Keratinocyte (primary cell): ENCODE measurements at regions not wholly inside any gene's neighbourhood (a gene's known extent, or its start where the extent isn't known, plus 50 kb on each side); places are given as distances from the start of the nearest gene placed in this dataset.

Experiments
- DNase-seq: peaks from one replicate; pipeline ENCODE4 v3.0.0-alpha.2; 2011; ENCODE audit warnings: low read depth, missing footprints, low spot score
- FAIRE-seq: peaks from 2 replicates; lab custom pipeline; 2011; peaks lifted over from hg19 to GRCh38; lab: Jason Lieb, UNC
- H2AFZ ChIP-seq: 2 replicates; pipeline ENCODE4 v1.6.0; 2012; ENCODE audit warnings: low read length, control low read depth, inconsistent platforms; ENCODE audit not compliant: control insufficient read depth
- H3K27ac ChIP-seq: 2 replicates; pipeline ENCODE4 v1.5.1; 2011; ENCODE audit warnings: low read length; ENCODE audit not compliant: control insufficient read depth, insufficient read depth
- H3K27me3 ChIP-seq: 3 replicates; pipeline ENCODE4 v1.6.0; 2011; ENCODE audit warnings: low read length; ENCODE audit not compliant: control insufficient read depth, insufficient read depth; ENCODE audit errors: extremely low read depth
- H3K36me3 ChIP-seq, 2 experiments: 2 replicates in 1 of 2; 3 replicates in 1 of 2; pipeline ENCODE4 v1.5.1; 2011; ENCODE audit warnings: low read length in 2 of 2, mild to moderate bottlenecking in 1 of 2; ENCODE audit not compliant: control insufficient read depth in 2 of 2, insufficient read depth in 2 of 2; ENCODE audit errors: extremely low read depth in 1 of 2
- H3K4me1 ChIP-seq: 3 replicates; pipeline ENCODE4 v1.5.1; 2011; ENCODE audit warnings: low read length; ENCODE audit not compliant: control insufficient read depth, insufficient read depth; ENCODE audit errors: extremely low read depth
- H3K4me2 ChIP-seq: 3 replicates; pipeline ENCODE4 v1.6.0; 2011; ENCODE audit warnings: low read depth, low read length; ENCODE audit not compliant: control insufficient read depth, insufficient read depth; ENCODE audit errors: extremely low read depth
- H3K4me3 ChIP-seq, 3 experiments: fragments of 200-600 bp in 1 of 3; sonication (generic) in 1 of 3; 2 replicates in 2 of 3; 3 replicates in 1 of 3; pipeline ENCODE4 v1.5.1; 2011 to 2016; ENCODE audit warnings: low read length in 3 of 3, mild to moderate bottlenecking in 3 of 3, control low read depth in 2 of 3, inconsistent platforms in 1 of 3, low read depth in 1 of 3, mixed read lengths in 1 of 3, mixed run types in 1 of 3, moderate library complexity in 1 of 3; ENCODE audit not compliant: control insufficient read depth in 2 of 3, insufficient read depth in 2 of 3; ENCODE audit errors: extremely low read depth in 1 of 3
- H3K79me2 ChIP-seq: 2 replicates; pipeline ENCODE4 v1.6.0; 2012; ENCODE audit warnings: low read length; ENCODE audit not compliant: control insufficient read depth, insufficient read depth
- H3K9ac ChIP-seq: 3 replicates; pipeline ENCODE4 v1.6.0; 2011; ENCODE audit warnings: low read length; ENCODE audit not compliant: control insufficient read depth, insufficient read depth; ENCODE audit errors: extremely low read depth
- H3K9me1 ChIP-seq: 3 replicates; pipeline ENCODE4 v1.6.0; 2011; ENCODE audit warnings: low read length; ENCODE audit not compliant: control insufficient read depth, insufficient read depth; ENCODE audit errors: extremely low read depth
- H3K9me3 ChIP-seq: 2 replicates; pipeline ENCODE4 v1.5.1; 2012; ENCODE audit warnings: low read depth, low read length; ENCODE audit not compliant: control insufficient read depth
- H4K20me1 ChIP-seq: 3 replicates; pipeline ENCODE4 v1.6.0; 2011; ENCODE audit warnings: low read length; ENCODE audit not compliant: control insufficient read depth, insufficient read depth; ENCODE audit errors: extremely low read depth
- EZH2 ChIP-seq: IDR thresholded peaks from one replicate; pipeline ENCODE4 v1.6.1; 2012; ENCODE audit warnings: inconsistent platforms, mild to moderate bottlenecking, low read length, moderate library complexity
- dilution Hi-C: fragments of 300-500 bp; cut with MboI; formaldehyde crosslinking; loops from one replicate; pipeline ENCODE4 v1.7.0; 2020; ENCODE audit warnings: low sequenced_read_pairs; ENCODE audit not compliant: extremely low pct_ligation_motif_present
- TF ChIP-seq, protein P1 (sequence below), 3 experiments: IDR thresholded peaks in 1 of 3; conservative IDR thresholded peaks in 1 of 3; optimal IDR thresholded peaks in 1 of 3; 2 replicates in 2 of 3; 3 replicates in 1 of 3; pipeline versions ENCODE3 to v1.5.1; 2011; ENCODE audit warnings: low read length in 3 of 3, mild to moderate bottlenecking in 3 of 3, moderate library complexity in 2 of 3, control low read depth in 1 of 3, inconsistent platforms in 1 of 3; ENCODE audit not compliant: insufficient read depth in 2 of 3; ENCODE audit errors: extremely low read depth in 1 of 3

GRCh38 chr4:69026974-69027373 lies 69.3 kb upstream of the UGT2B7 start:
- DNase-seq (no peak), FAIRE-seq (no peak)
- H3K36me3 ChIP-seq, result no peaks in the 10 kb centered on the region
- no peak overlapping the region for H3K4me2 ChIP-seq
- no peaks in the 10 kb centered on the region for H3K4me1 ChIP-seq
- no peak overlapping the region for H2AFZ ChIP-seq
- H3K27ac ChIP-seq, result no peak overlapping the region
- no peak for TF ChIP-seq EZH2
- TF ChIP-seq, protein P1, sequence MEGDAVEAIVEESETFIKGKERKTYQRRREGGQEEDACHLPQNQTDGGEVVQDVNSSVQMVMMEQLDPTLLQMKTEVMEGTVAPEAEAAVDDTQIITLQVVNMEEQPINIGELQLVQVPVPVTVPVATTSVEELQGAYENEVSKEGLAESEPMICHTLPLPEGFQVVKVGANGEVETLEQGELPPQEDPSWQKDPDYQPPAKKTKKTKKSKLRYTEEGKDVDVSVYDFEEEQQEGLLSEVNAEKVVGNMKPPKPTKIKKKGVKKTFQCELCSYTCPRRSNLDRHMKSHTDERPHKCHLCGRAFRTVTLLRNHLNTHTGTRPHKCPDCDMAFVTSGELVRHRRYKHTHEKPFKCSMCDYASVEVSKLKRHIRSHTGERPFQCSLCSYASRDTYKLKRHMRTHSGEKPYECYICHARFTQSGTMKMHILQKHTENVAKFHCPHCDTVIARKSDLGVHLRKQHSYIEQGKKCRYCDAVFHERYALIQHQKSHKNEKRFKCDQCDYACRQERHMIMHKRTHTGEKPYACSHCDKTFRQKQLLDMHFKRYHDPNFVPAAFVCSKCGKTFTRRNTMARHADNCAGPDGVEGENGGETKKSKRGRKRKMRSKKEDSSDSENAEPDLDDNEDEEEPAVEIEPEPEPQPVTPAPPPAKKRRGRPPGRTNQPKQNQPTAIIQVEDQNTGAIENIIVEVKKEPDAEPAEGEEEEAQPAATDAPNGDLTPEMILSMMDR (optimal IDR thresholded peaks at IDR 0.05 in 1 of 3, IDR thresholded peaks at IDR 0.05 in 1 of 3, conservative IDR thresholded peaks at IDR 0.05 in 1 of 3; ENCODE audit: extremely low read depth in 1 of 3, insufficient read depth in 2 of 3, low read length in 3 of 3), result no peak
- no peaks in the 10 kb centered on the region for H3K27me3 ChIP-seq
- dilution Hi-C loops, result no loop called here
- no peaks in the 10 kb centered on the region for H3K79me2 ChIP-seq
- H3K9me1 ChIP-seq, result no peaks in the 10 kb centered on the region
- H3K9ac ChIP-seq, result no peak overlapping the region
- H4K20me1 ChIP-seq, result no peaks in the 10 kb centered on the region
- no peaks in the 10 kb centered on the region for H3K9me3 ChIP-seq
- no peak overlapping the region for H3K4me3 ChIP-seq

DNA sequence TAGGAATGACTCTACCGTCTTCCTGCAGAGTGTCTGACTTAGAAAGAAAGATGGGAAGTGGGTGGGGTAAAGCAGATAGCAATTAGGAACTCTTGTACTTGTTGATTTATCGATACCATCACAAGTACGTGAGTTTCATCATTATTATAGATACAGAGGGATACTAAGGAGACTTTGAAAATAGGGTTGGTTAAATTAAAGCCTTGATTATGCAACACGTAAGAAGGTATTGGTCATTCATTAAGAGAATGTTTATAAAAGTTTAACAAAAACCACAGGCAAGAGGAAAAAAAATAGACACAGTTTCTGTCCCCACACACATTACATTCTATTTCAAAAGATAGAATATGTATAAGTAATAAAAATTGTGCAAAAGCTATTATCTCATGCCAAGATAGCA lies 65.9 kb upstream of the UGT2B7 start:
- H3K27me3 ChIP-seq, result no peaks in the 10 kb centered on the region
- FAIRE-seq (no peak), DNase-seq (no peak)
- no peaks in the 10 kb centered on the region for H3K4me1 ChIP-seq
- dilution Hi-C loops, result no loop called here
- no peaks in the 10 kb centered on the region for H4K20me1 ChIP-seq
- H3K9me1 ChIP-seq, result no peaks in the 10 kb centered on the region
- H3K4me2 ChIP-seq, result no peak overlapping the region
- H3K27ac ChIP-seq, result no peak overlapping the region
- no peaks in the 10 kb centered on the region for H3K9me3 ChIP-seq
- H3K4me3 ChIP-seq, result no peak overlapping the region
- H3K36me3 ChIP-seq, result no peaks in the 10 kb centered on the region
- no peak overlapping the region for H2AFZ ChIP-seq
- H3K9ac ChIP-seq, result no peak overlapping the region
- no peaks in the 10 kb centered on the region for H3K79me2 ChIP-seq
- TF ChIP-seq, protein P1 (optimal IDR thresholded peaks at IDR 0.05 in 1 of 3, IDR thresholded peaks at IDR 0.05 in 1 of 3, conservative IDR thresholded peaks at IDR 0.05 in 1 of 3; ENCODE audit: extremely low read depth in 1 of 3, insufficient read depth in 2 of 3, low read length in 3 of 3), result no peak
- TF ChIP-seq EZH2, result no peak
